WTC11 (cell line): ENCODE measurements at regions not wholly inside any gene's neighbourhood (a gene's known extent, or its start where the extent isn't known, plus 50 kb on each side); places are given as distances from the start of the nearest gene placed in this dataset.

Experiments used
- ATAC-seq: fragments of 200-7000 bp; cut with Tn5 transposase; 2 replicates; pipeline ENCODE4 v1.10.0; 2021; ENCODE audit warnings: mild to moderate bottlenecking, moderate library complexity
- CTCF ChIA-PET: fragments of 300-600 bp; sonication (Branson Sonifier 250); formaldehyde crosslinking; loops from one replicate; lab custom pipeline; 2021; ENCODE audit warnings: antibody characterized with exemption; lab: Charles Lee
- POLR2A ChIA-PET: fragments of 350-600 bp; sonication (Branson Sonifier 250); formaldehyde crosslinking; loops from one replicate; lab custom pipeline; 2021; ENCODE audit warnings: antibody characterized with exemption; lab: Charles Lee
- DNase-seq: peaks from one replicate; pipeline ENCODE4 v3.0.0; 2021; ENCODE audit warnings: low spot score
- H3K27ac Mint-ChIP-seq: 2 replicates; pipeline ENCODE4 v1.8.0; 2021; ENCODE audit warnings: mixed read lengths
- H3K27me3 Mint-ChIP-seq: 2 replicates; pipeline ENCODE4 v1.8.0; 2021; ENCODE audit warnings: low read depth, mild to moderate bottlenecking, moderate library complexity, mixed read lengths
- H3K36me3 Mint-ChIP-seq: 2 replicates; pipeline ENCODE4 v1.8.0; 2021; ENCODE audit warnings: mixed read lengths
- H3K4me1 Mint-ChIP-seq: 2 replicates; pipeline ENCODE4 v1.8.0; 2022; ENCODE audit warnings: mixed read lengths
- H3K4me3 Mint-ChIP-seq: 2 replicates; pipeline ENCODE4 v1.8.0; 2021; ENCODE audit warnings: mild to moderate bottlenecking, moderate library complexity, mixed read lengths
- H3K9me3 Mint-ChIP-seq: 2 replicates; pipeline ENCODE4 v1.8.0; 2021; ENCODE audit warnings: mixed read lengths
- AFF4 ChIP-seq: sonication (generic); formaldehyde crosslinking; IDR thresholded peaks from 2 replicates; pipeline ENCODE4 v1.8.1; 2023; ENCODE audit warnings: mild to moderate bottlenecking, missing genetic modification reagents, borderline replicate concordance
- ATF3 ChIP-seq: sonication (generic); formaldehyde crosslinking; conservative IDR thresholded peaks from 2 replicates; pipeline ENCODE4 v1.8.1; 2022; ENCODE audit warnings: mild to moderate bottlenecking, missing genetic modification reagents
- CREM ChIP-seq: sonication (generic); formaldehyde crosslinking; IDR thresholded peaks from 2 replicates; pipeline ENCODE4 v1.8.1; 2022; ENCODE audit warnings: mild to moderate bottlenecking, missing genetic modification reagents, moderate library complexity
- E2F4 ChIP-seq: sonication (generic); formaldehyde crosslinking; IDR thresholded peaks from 2 replicates; pipeline ENCODE4 v1.8.1; 2022; ENCODE audit warnings: low read depth, mild to moderate bottlenecking, moderate library complexity, missing genetic modification reagents, borderline replicate concordance
- ESRRA ChIP-seq: sonication (generic); formaldehyde crosslinking; IDR thresholded peaks from 2 replicates; pipeline ENCODE4 v1.8.1; 2022; ENCODE audit warnings: mild to moderate bottlenecking, missing genetic modification reagents, borderline replicate concordance
- FOXP1 ChIP-seq: sonication (generic); formaldehyde crosslinking; IDR thresholded peaks from 2 replicates; pipeline ENCODE4 v1.8.0; 2022; ENCODE audit warnings: missing genetic modification reagents, mild to moderate bottlenecking, moderate library complexity, borderline replicate concordance
- FOXP4 ChIP-seq: sonication (generic); formaldehyde crosslinking; IDR thresholded peaks from 2 replicates; pipeline ENCODE4 v1.8.0; 2022; ENCODE audit warnings: mild to moderate bottlenecking, missing genetic modification reagents
- HMGA2 ChIP-seq: fragments of 250-450 bp; sonication (Bioruptor Pico); IDR thresholded peaks from 2 replicates; pipeline ENCODE4 v1.4.0; 2021; ENCODE audit warnings: mild to moderate bottlenecking, moderate library complexity
- IRF2 ChIP-seq: sonication (generic); formaldehyde crosslinking; IDR thresholded peaks from 2 replicates; pipeline ENCODE4 v1.8.0; 2022; ENCODE audit warnings: low read depth, missing genetic modification reagents, borderline replicate concordance
- MXD4 ChIP-seq: fragments of 250-450 bp; sonication (Bioruptor Pico); IDR thresholded peaks from 2 replicates; pipeline ENCODE4 v1.8.0; 2021; ENCODE audit warnings: mild to moderate bottlenecking, moderate library complexity, borderline replicate concordance
- NFATC4 ChIP-seq: fragments of 250-450 bp; sonication (Bioruptor Pico); IDR thresholded peaks from 2 replicates; pipeline ENCODE4 v1.9.0; 2021; ENCODE audit warnings: mild to moderate bottlenecking
- NR3C1 ChIP-seq: sonication (generic); formaldehyde crosslinking; conservative IDR thresholded peaks from 2 replicates; pipeline ENCODE4 v1.8.1; 2023; ENCODE audit warnings: low read depth, mild to moderate bottlenecking, missing genetic modification reagents
- OVOL2 ChIP-seq: fragments of 250-450 bp; sonication (Bioruptor Pico); IDR thresholded peaks from 2 replicates; pipeline ENCODE4 v1.9.0; 2021; ENCODE audit warnings: mild to moderate bottlenecking, borderline replicate concordance
- SP1 ChIP-seq: sonication (generic); formaldehyde crosslinking; conservative IDR thresholded peaks from 2 replicates; pipeline ENCODE4 v1.8.1; 2022; ENCODE audit warnings: missing genetic modification reagents
- TEAD1 ChIP-seq: sonication (generic); formaldehyde crosslinking; IDR thresholded peaks from 2 replicates; pipeline ENCODE4 v1.8.0; 2022; ENCODE audit warnings: mild to moderate bottlenecking, missing genetic modification reagents
- TEAD4 ChIP-seq: sonication (generic); formaldehyde crosslinking; IDR thresholded peaks from 2 replicates; pipeline ENCODE4 v1.8.0; 2022; ENCODE audit warnings: mild to moderate bottlenecking, missing genetic modification reagents
- ZNF416 ChIP-seq: fragments of 250-450 bp; sonication (Bioruptor Pico); IDR thresholded peaks from 2 replicates; pipeline ENCODE4 v1.9.0; 2021; ENCODE audit warnings: mild to moderate bottlenecking, inconsistent platforms
- ZNF512 ChIP-seq: sonication (generic); formaldehyde crosslinking; IDR thresholded peaks from 2 replicates; pipeline ENCODE4 v1.8.1; 2022; ENCODE audit warnings: missing genetic modification reagents, borderline replicate concordance
- ZSCAN18 ChIP-seq: fragments of 250-450 bp; sonication (Bioruptor Pico); IDR thresholded peaks from 2 replicates; pipeline ENCODE4 v2.1.2; 2022; ENCODE audit warnings: mild to moderate bottlenecking, moderate library complexity

DNA sequence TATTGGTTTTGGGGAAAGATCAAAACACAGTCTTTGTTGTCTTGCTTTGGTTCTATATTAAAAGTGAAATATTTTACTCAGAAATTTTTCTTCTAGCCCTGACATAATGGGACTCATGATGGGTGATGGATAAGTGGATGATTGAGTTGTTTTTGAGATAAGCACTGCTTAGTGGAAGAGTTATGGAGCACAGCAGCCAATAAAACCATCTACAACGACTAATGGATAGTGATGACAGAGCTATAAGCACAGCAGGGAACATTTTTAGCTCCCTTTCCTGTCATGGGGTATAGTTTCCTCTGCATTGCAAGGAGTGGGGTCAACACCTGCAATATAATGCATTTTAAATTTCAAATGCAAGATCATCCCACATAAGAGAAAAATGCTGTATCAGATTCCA is 812.4 kb downstream of the STPG2 start:
- H3K4me1 Mint-ChIP-seq = peaks cover 5% of the 10 kb centered on the region
- ChIA-PET CTCF (no interaction called here), POLR2A (no interaction called here)
- no peak for TF ChIP-seq IRF2 (CRISPR knock-in tag)
- H3K36me3 Mint-ChIP-seq = peaks cover 10% of the 10 kb centered on the region
- H3K4me3 Mint-ChIP-seq = no peak overlapping the region
- no peak overlapping the region for H3K27ac Mint-ChIP-seq
- H3K27me3 Mint-ChIP-seq = no peaks in the 10 kb centered on the region
- DNase-seq (no peak), ATAC-seq (no peak)
- H3K9me3 Mint-ChIP-seq = peaks cover 16% of the 10 kb centered on the region

DNA sequence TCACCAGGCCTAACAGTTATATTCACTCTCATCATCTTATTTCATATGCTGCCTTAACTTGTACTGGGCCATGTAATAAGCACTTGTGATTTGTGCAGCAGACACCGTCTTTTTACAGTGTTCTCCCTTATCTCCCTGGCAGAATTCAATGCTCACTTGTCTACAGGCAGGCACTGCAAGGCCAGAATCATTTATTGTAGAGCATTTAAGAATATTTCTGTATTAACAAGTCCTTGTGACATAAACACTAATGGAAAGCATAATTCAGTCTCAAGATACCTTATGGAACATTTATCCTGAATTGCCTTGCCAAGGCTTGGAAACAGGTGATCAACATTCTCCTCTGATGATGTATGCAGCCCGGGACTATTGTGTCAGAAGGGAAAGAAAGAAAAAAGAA is 808.9 kb downstream of the STPG2 start:
- CTCF ChIA-PET = no interaction called here
- Mint-ChIP-seq H3K4me1 (no peaks in the 10 kb centered on the region), H3K27me3 (no peaks in the 10 kb centered on the region), H3K36me3 (peaks cover 24% of the 10 kb centered on the region), H3K4me3 (no peak overlapping the region), H3K9me3 (peaks cover 30% of the 10 kb centered on the region), H3K27ac (no peak overlapping the region)
- POLR2A ChIA-PET = no interaction called here
- no peak for TF ChIP-seq ZNF512 (CRISPR knock-in tag)
- TF ChIP-seq MXD4 (CRISPR knock-in tag) = no peak
- no peak for TF ChIP-seq SP1 (CRISPR knock-in tag)
- TF ChIP-seq TEAD1 (CRISPR knock-in tag) = no peak
- no peak for TF ChIP-seq E2F4 (CRISPR knock-in tag)
- no peak for TF ChIP-seq HMGA2 (CRISPR knock-in tag)
- TF ChIP-seq ATF3 (CRISPR knock-in tag) = no peak
- TF ChIP-seq NR3C1 (CRISPR knock-in tag) = no peak
- no peak for ATAC-seq
- no peak for DNase-seq

DNA sequence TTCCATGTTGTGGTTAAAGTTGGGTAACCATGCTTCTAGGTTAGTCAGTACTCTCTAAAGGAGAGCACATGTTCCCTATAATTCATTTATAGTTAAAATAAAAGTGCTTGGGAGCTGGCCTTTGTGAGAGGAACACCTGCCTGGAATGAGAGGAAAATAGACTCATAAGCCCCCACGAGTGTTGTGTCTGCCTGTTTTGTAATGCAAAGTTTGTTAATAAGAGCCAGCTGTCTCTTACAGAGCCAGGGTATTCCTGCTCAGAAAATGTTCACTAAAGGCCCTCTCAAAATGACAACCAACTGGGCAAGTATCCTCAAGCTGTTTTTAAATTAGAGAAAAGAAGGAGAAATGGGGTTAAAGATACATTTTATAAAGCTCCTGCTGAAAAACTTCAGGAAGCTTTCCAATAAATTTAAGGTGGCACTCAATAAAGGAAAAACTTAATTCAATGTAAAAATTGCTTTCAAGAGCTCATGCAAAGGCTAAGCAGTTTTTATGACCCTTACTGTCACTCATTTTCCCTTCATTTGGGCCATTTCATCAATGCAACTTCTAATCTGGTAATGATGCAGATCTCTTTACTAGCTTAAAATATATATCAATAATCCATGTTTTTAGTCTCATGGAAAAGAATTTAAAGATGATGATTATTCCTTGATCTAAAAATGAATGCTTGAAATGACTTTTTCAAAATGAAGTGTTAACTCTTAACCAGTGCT is 793.6 kb downstream of the STPG2 start:
- ChIA-PET POLR2A (no interaction called here), CTCF (no interaction called here)
- ATAC-seq (peak; percentile 81), DNase-seq (no peak)
- no peak for TF ChIP-seq CREM
- Mint-ChIP-seq H3K27ac (peak overlapping the region; percentile 93), H3K27me3 (no peaks in the 10 kb centered on the region), H3K36me3 (peaks cover 2% of the 10 kb centered on the region), H3K9me3 (peaks cover 7% of the 10 kb centered on the region), H3K4me1 (peaks cover 35% of the 10 kb centered on the region), H3K4me3 (peak overlapping the region; percentile 26)

DNA sequence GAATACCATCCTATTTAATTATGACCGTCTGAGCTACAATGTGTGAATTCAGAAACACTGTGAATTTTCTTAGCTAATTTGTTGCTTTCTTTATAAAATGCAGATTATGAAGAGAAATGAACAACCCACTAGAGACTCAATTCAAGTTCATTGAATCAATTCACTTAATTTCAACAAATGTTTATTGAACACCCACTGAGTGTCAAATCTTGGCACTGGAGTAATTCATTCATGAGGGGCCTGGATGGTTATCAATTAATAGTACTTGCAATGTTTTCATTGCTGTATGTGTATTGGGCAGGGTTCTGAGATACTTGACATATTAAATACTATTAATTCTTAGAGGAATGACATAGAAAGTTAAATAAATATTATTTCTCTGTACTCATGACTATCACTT is 789.4 kb downstream of the STPG2 start:
- Mint-ChIP-seq H3K9me3 (peaks cover 33% of the 10 kb centered on the region), H3K27me3 (no peaks in the 10 kb centered on the region), H3K4me1 (peaks cover 25% of the 10 kb centered on the region), H3K4me3 (no peak overlapping the region), H3K36me3 (peaks cover 33% of the 10 kb centered on the region), H3K27ac (no peak overlapping the region)
- ChIA-PET POLR2A (no interaction called here), CTCF (no interaction called here)
- DNase-seq (no peak), ATAC-seq (no peak)
- TF ChIP-seq FOXP1 (CRISPR knock-in tag) (no peak), TEAD4 (CRISPR knock-in tag) (no peak), OVOL2 (no peak), ZNF416 (CRISPR knock-in tag) (no peak), NFATC4 (CRISPR knock-in tag) (no peak), AFF4 (no peak), ZSCAN18 (CRISPR knock-in tag) (no peak), ESRRA (CRISPR knock-in tag) (no peak), FOXP4 (CRISPR knock-in tag) (no peak)
